HCT116 (cell line): ENCODE measurements at regions not wholly inside any gene's neighbourhood (a gene's known extent, or its start where the extent isn't known, plus 50 kb on each side); places are given as distances from the start of the nearest gene placed in this dataset.

Experiments
- ATAC-seq: fragments of 200-7000 bp; cut with Tn5 transposase; 2 replicates; pipeline ENCODE4 v1.9.1; 2020; ENCODE audit warnings: mild to moderate bottlenecking, moderate library complexity
- BruUV-seq: library from RNA; stranded (reverse); fragments of 400-500 nt; replicated peaks from 2 replicates; lab custom pipeline; 2021; lab: Mats Ljungman, UMichigan
- CTCF ChIA-PET: fragments of 300-600 bp; sonication (Branson Sonifier 250); formaldehyde crosslinking; loops from one replicate; lab custom pipeline; 2021; ENCODE audit warnings: antibody characterized with exemption; lab: Charles Lee
- POLR2A ChIA-PET: fragments of 300-600, 350-600 bp; sonication (Branson Sonifier 250); formaldehyde crosslinking; loops from one replicate; lab custom pipeline; 2021; ENCODE audit warnings: antibody characterized with exemption; lab: Charles Lee
- RAD21 ChIA-PET, 2 experiments: fragments of 300-600 bp; sonication (Branson Sonifier 250); formaldehyde crosslinking; loops; one replicate each; lab custom pipeline; 2023; ENCODE audit warnings: low total read pairs in 2 of 2; ENCODE audit not compliant: uncharacterized antibody in 2 of 2, unreplicated experiment in 2 of 2, low non-redundant PET in 1 of 2; lab: Charles Lee
- DNase-seq: peaks from one replicate; pipeline ENCODE4 v3.0.0-alpha.2; 2010; ENCODE audit warnings: low read depth, low spot score
- H2AFZ ChIP-seq: fragments of 200-600 bp; shearing (Covaris generic), sonication (generic); 2 replicates; pipeline ENCODE4 v1.6.1; 2017; ENCODE audit warnings: low read depth, mixed run types, mixed read lengths, antibody characterized with exemption, low read length; ENCODE audit not compliant: poor library complexity, severe bottlenecking
- H3K27ac ChIP-seq: 2 replicates; pipeline ENCODE4 v1.5.1; 2012; ENCODE audit warnings: low read depth, low read length
- H3K27me3 ChIP-seq: fragments of 200-600 bp; sonication (generic); 2 replicates; pipeline ENCODE4 v1.6.1; 2016; ENCODE audit warnings: mixed run types, low read length, mixed read lengths; ENCODE audit not compliant: insufficient read depth
- H3K36me3 ChIP-seq, 2 experiments: fragments of 200-500 bp in 1 of 2; fragments of 200-600 bp in 1 of 2; sonication (Bioruptor generic) in 1 of 2; sonication (generic) in 1 of 2; 2 replicates each; pipeline versions ENCODE4 v1.5.1 to v1.6.1; 2014 to 2016; ENCODE audit warnings: low read length in 2 of 2, inconsistent platforms in 1 of 2, mixed read lengths in 1 of 2, mixed run types in 1 of 2; ENCODE audit not compliant: insufficient read depth in 2 of 2, control insufficient read depth in 1 of 2
- H3K4me1 ChIP-seq, 2 experiments: fragments of 200-600 bp in 1 of 2; sonication (generic) in 1 of 2; 2 replicates each; pipeline versions ENCODE4 v1.5.1 to v1.6.1; 2012 to 2017; ENCODE audit warnings: low read length in 2 of 2, inconsistent platforms in 1 of 2, mild to moderate bottlenecking in 1 of 2, mixed read lengths in 1 of 2, mixed run types in 1 of 2, moderate library complexity in 1 of 2; ENCODE audit not compliant: insufficient read depth in 2 of 2, control insufficient read depth in 1 of 2
- H3K4me2 ChIP-seq: fragments of 200-600 bp; sonication (generic); 2 replicates; pipeline ENCODE4 v1.6.1; 2017; ENCODE audit warnings: mixed run types, low read length, mixed read lengths
- H3K4me3 ChIP-seq, 2 experiments: fragments of 200-600 bp in 1 of 2; sonication (generic) in 1 of 2; replicated peaks in 1 of 2; 2 replicates each; pipeline ENCODE4 v1.5.1; 2011 to 2016; ENCODE audit warnings: low read length in 2 of 2, control low read depth in 1 of 2, low read depth in 1 of 2, mild to moderate bottlenecking in 1 of 2, mixed read lengths in 1 of 2, mixed run types in 1 of 2
- H3K79me2 ChIP-seq: fragments of 200-600 bp; sonication (generic); 2 replicates; pipeline ENCODE4 v1.6.1; 2017; ENCODE audit warnings: mild to moderate bottlenecking, mixed run types, low read length, moderate library complexity, mixed read lengths; ENCODE audit not compliant: insufficient read depth
- H3K9ac ChIP-seq: fragments of 200-600 bp; sonication (generic); 2 replicates; pipeline ENCODE4 v1.6.1; 2016; ENCODE audit warnings: low read length, mixed read lengths
- H3K9me2 ChIP-seq: fragments of 200-600 bp; sonication (generic), shearing (Covaris generic); 2 replicates; pipeline ENCODE4 v1.6.1; 2017; ENCODE audit warnings: mixed run types, mild to moderate bottlenecking, moderate library complexity; ENCODE audit not compliant: insufficient read depth
- H3K9me3 ChIP-seq, 2 experiments: fragments of 200-500 bp in 1 of 2; fragments of 200-600 bp in 1 of 2; sonication (Bioruptor generic) in 1 of 2; sonication (generic) in 1 of 2; 2 replicates each; pipeline ENCODE4 v1.6.1; 2014 to 2017; ENCODE audit warnings: low read length in 2 of 2, mixed read lengths in 2 of 2, inconsistent platforms in 1 of 2, low read depth in 1 of 2, mild to moderate bottlenecking in 1 of 2, mixed run types in 1 of 2, moderate library complexity in 1 of 2; ENCODE audit not compliant: control insufficient read depth in 1 of 2, insufficient read depth in 1 of 2
- H4K20me1 ChIP-seq: fragments of 200-600 bp; sonication (generic), shearing (Covaris generic); 2 replicates; pipeline ENCODE4 v1.6.1; 2017; ENCODE audit warnings: mixed run types, mild to moderate bottlenecking, moderate library complexity; ENCODE audit not compliant: insufficient read depth
- CBX3 ChIP-seq: IDR thresholded peaks from 2 replicates; pipeline ENCODE4 v1.6.1; 2012; ENCODE audit warnings: low read depth
- CEBPB ChIP-seq: IDR thresholded peaks from 2 replicates; pipeline ENCODE4 v1.6.1; 2012; ENCODE audit warnings: low read depth
- EGR1 ChIP-seq: IDR thresholded peaks from 2 replicates; pipeline ENCODE4 v1.6.1; 2012; ENCODE audit warnings: low read depth
- ELF1 ChIP-seq: IDR thresholded peaks from 2 replicates; pipeline ENCODE4 v1.6.1; 2012; ENCODE audit warnings: low read depth, borderline replicate concordance
- EZH2 ChIP-seq: fragments of 200-600 bp; sonication (generic); IDR thresholded peaks from 2 replicates; pipeline ENCODE4 v1.6.1; 2017; ENCODE audit warnings: antibody characterized with exemption, mixed run types
- EZH2phosphoT487 ChIP-seq: fragments of 200-600 bp; IDR thresholded peaks from 2 replicates; pipeline ENCODE4 v1.6.1; 2018; ENCODE audit warnings: antibody characterized with exemption, borderline replicate concordance
- JUND ChIP-seq: IDR thresholded peaks from 2 replicates; pipeline ENCODE4 v1.6.1; 2012
- RAD21 ChIP-seq: IDR thresholded peaks from 2 replicates; pipeline ENCODE4 v1.6.1; 2012; ENCODE audit warnings: low read depth, mild to moderate bottlenecking
- SIN3A ChIP-seq: IDR thresholded peaks from 2 replicates; pipeline ENCODE4 v1.6.1; 2012; ENCODE audit warnings: low read depth
- SP1 ChIP-seq: IDR thresholded peaks from 2 replicates; pipeline ENCODE4 v1.6.1; 2012; ENCODE audit warnings: low read depth
- SRF ChIP-seq: IDR thresholded peaks from 2 replicates; pipeline ENCODE4 v1.6.1; 2012; ENCODE audit warnings: low read depth
- TCF7L2 ChIP-seq: IDR thresholded peaks from 2 replicates; pipeline ENCODE4 v1.7.0; 2011; ENCODE audit warnings: borderline replicate concordance, inconsistent platforms; ENCODE audit not compliant: insufficient read depth, insufficient read length; ENCODE audit errors: extremely low read depth
- YY1 ChIP-seq: IDR thresholded peaks from 2 replicates; pipeline ENCODE4 v1.6.1; 2011; ENCODE audit warnings: low read length, low read depth, moderate library complexity, mild to moderate bottlenecking; ENCODE audit not compliant: insufficient replicate concordance; ENCODE audit errors: extremely low read depth
- ZFX ChIP-seq: fragments of 450-650 bp; IDR thresholded peaks from 2 replicates; pipeline ENCODE4 v1.6.1; 2017
- ZNF274 ChIP-seq: fragments of 200-500 bp; sonication (Bioruptor generic); IDR thresholded peaks from 2 replicates; pipeline ENCODE4 v1.6.1; 2014; ENCODE audit warnings: mild to moderate bottlenecking, low read depth, low read length, inconsistent platforms
- intact Hi-C: fragments of 100-400 bp; cut with micrococcal nuclease; formaldehyde crosslinking; loops from 2 replicates; pipeline ENCODE4 v1.10.0; 2022
- TF ChIP-seq, protein P1 (sequence below): IDR thresholded peaks from 2 replicates; pipeline ENCODE4 v1.6.1; 2011; ENCODE audit warnings: mild to moderate bottlenecking, low read length, moderate library complexity; ENCODE audit not compliant: insufficient replicate concordance; ENCODE audit errors: extremely low read depth
- TF ChIP-seq, protein P2 (sequence below): IDR thresholded peaks from 2 replicates; pipeline ENCODE4 v1.6.1; 2012
- TF ChIP-seq, protein P3 (sequence below): IDR thresholded peaks from 2 replicates; pipeline ENCODE4 v1.6.1; 2012

DNA sequence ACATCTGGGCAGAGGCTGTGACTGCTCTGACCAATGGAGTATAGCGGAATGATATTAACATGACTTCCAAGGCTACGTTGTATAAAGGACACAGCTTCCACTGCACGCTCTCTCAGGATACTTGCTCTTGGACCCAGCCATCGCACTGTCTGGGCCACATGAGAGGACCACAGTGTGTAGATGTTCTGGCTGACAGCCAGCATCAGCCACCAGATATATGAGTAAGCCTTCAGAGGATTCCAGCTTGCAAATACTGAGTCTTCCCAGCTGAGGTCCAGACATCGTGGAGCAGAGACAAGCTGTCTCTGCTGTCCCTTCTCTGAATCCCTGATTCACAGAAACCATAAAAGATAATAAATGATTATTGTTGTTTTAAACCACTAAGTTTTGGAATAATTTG, 146.8 kb upstream of the USP9X start:
- ATAC-seq, result 0 out of 2 replicates have a peak, but pooled peaks have one; percentile 42

DNA sequence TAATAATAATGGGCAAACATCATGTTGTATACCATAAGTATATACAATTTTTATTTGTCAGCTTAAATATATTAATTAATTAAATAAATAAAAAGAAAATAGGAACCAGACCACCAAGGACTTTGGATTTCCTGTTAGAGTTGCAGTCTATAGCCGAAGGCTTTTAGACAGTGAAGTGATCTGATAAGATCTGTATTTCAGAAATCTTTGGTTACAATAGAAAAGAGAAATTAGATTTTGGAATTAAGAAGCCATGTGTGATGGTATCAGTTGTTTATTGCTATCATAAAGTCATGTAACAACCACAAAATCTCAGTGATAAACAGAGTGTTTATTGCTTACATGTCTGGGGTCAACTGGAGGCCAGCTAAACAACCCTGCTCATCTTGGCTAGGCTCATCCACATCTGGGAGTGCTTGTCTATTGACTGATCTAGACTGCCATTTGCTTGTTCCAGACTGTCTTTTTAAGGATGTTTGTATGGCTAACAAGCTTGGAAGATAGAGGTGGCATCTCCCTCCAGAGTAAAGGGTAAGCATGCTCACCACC, 142.1 kb upstream of the USP9X start:
- ChIA-PET RAD21 (no interaction called here), POLR2A (no interaction called here), CTCF (no interaction called here)
- DNase-seq (no peak), ATAC-seq (no peak)
- H3K9ac ChIP-seq, result no peak overlapping the region
- BruUV-seq, result no TSS peak
- no peaks in the 10 kb centered on the region for H3K36me3 ChIP-seq
- no peaks in the 10 kb centered on the region for H3K9me3 ChIP-seq
- H3K27me3 ChIP-seq, result no peaks in the 10 kb centered on the region
- H4K20me1 ChIP-seq, result no peaks in the 10 kb centered on the region
- no peak overlapping the region for H3K4me3 ChIP-seq
- H3K4me2 ChIP-seq, result no peak overlapping the region
- H3K9me2 ChIP-seq, result no peaks in the 10 kb centered on the region
- H3K79me2 ChIP-seq, result no peaks in the 10 kb centered on the region
- H3K27ac ChIP-seq, result no peak overlapping the region
- peaks cover 4 to 20% of the 10 kb centered on the region in 2 experiments; a peak in 3 of 4 replicates for H3K4me1 ChIP-seq
- intact Hi-C loops, result no loop called here
- H2AFZ ChIP-seq, result no peak overlapping the region
- TF ChIP-seq CEBPB (no peak), ZFX (no peak), TCF7L2 (no peak), JUND (no peak), SRF (no peak), ZNF274 (no peak), EZH2 (no peak), RAD21 (no peak), EZH2phosphoT487 (no peak), SIN3A (no peak), YY1 (no peak), SP1 (no peak), EGR1 (no peak), CBX3 (no peak), ELF1 (no peak)
- TF ChIP-seq, protein P1, sequence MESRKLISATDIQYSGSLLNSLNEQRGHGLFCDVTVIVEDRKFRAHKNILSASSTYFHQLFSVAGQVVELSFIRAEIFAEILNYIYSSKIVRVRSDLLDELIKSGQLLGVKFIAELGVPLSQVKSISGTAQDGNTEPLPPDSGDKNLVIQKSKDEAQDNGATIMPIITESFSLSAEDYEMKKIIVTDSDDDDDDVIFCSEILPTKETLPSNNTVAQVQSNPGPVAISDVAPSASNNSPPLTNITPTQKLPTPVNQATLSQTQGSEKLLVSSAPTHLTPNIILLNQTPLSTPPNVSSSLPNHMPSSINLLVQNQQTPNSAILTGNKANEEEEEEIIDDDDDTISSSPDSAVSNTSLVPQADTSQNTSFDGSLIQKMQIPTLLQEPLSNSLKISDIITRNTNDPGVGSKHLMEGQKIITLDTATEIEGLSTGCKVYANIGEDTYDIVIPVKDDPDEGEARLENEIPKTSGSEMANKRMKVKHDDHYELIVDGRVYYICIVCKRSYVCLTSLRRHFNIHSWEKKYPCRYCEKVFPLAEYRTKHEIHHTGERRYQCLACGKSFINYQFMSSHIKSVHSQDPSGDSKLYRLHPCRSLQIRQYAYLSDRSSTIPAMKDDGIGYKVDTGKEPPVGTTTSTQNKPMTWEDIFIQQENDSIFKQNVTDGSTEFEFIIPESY, result no peak
- TF ChIP-seq, protein P2, sequence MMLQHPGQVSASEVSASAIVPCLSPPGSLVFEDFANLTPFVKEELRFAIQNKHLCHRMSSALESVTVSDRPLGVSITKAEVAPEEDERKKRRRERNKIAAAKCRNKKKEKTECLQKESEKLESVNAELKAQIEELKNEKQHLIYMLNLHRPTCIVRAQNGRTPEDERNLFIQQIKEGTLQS, result no peak
- TF ChIP-seq, protein P3, sequence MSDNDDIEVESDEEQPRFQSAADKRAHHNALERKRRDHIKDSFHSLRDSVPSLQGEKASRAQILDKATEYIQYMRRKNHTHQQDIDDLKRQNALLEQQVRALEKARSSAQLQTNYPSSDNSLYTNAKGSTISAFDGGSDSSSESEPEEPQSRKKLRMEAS, result no peak

More for the DNA sequence above, 146.8 kb upstream of the USP9X start:
- Histone ChIP-seq H3K9me3 (no peaks in the 10 kb centered on the region), H3K27ac (no peak overlapping the region), H3K4me1 (peaks cover 0 to 7% of the 10 kb centered on the region in 2 experiments; a peak in 3 of 4 replicates), H3K9ac (no peak overlapping the region), H3K79me2 (no peaks in the 10 kb centered on the region), H3K36me3 (no peaks in the 10 kb centered on the region), H3K9me2 (no peaks in the 10 kb centered on the region), H3K4me2 (peak overlapping the region; percentile 27; the same call in 1 of the 2 replicates), H3K4me3 (no peak overlapping the region), H4K20me1 (no peaks in the 10 kb centered on the region), H2AFZ (no peak overlapping the region), H3K27me3 (no peaks in the 10 kb centered on the region)
- RAD21 ChIA-PET, result no interaction called here
- TF ChIP-seq ELF1 (no peak), YY1 (no peak), CEBPB (no peak), EZH2phosphoT487 (no peak)
- intact Hi-C loops, result no loop called here
- CTCF ChIA-PET, result no interaction called here
- POLR2A ChIA-PET, result no interaction called here
- BruUV-seq, result no TSS peak
- no peak for DNase-seq
